GM12872 (cell line): ENCODE measurements at regions not wholly inside any gene's neighbourhood (a gene's known extent, or its start where the extent isn't known, plus 50 kb on each side); places are given as distances from the start of the nearest gene placed in this dataset.

Experiments
- TF ChIP-seq, protein P1 (sequence below): IDR thresholded peaks from 3 replicates; pipeline ENCODE4 v1.5.1; 2011; ENCODE audit warnings: low read depth, mild to moderate bottlenecking, low read length, moderate library complexity; ENCODE audit not compliant: insufficient read depth

DNA sequence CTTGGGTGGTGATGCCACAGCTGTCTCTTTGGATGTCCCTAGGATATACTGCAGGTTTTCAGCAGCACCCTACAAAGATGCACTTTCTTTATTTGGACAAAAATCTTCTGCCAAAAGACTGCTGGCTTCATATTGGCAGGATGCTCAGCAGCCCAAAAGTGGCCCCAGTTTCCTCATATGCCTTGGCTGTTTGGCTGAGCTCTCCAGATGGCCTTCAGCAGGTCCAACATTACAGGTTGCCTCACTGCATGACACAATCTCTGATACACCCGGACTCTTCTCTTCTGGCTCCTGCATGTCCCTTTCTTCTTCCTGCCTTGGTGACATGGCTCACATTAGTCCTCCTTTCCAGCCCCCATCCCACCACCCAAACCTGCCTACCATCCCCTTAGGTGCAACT lies 323.7 kb upstream of the CDH4 start:
- TF ChIP-seq, protein P1, sequence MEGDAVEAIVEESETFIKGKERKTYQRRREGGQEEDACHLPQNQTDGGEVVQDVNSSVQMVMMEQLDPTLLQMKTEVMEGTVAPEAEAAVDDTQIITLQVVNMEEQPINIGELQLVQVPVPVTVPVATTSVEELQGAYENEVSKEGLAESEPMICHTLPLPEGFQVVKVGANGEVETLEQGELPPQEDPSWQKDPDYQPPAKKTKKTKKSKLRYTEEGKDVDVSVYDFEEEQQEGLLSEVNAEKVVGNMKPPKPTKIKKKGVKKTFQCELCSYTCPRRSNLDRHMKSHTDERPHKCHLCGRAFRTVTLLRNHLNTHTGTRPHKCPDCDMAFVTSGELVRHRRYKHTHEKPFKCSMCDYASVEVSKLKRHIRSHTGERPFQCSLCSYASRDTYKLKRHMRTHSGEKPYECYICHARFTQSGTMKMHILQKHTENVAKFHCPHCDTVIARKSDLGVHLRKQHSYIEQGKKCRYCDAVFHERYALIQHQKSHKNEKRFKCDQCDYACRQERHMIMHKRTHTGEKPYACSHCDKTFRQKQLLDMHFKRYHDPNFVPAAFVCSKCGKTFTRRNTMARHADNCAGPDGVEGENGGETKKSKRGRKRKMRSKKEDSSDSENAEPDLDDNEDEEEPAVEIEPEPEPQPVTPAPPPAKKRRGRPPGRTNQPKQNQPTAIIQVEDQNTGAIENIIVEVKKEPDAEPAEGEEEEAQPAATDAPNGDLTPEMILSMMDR = no peak

DNA sequence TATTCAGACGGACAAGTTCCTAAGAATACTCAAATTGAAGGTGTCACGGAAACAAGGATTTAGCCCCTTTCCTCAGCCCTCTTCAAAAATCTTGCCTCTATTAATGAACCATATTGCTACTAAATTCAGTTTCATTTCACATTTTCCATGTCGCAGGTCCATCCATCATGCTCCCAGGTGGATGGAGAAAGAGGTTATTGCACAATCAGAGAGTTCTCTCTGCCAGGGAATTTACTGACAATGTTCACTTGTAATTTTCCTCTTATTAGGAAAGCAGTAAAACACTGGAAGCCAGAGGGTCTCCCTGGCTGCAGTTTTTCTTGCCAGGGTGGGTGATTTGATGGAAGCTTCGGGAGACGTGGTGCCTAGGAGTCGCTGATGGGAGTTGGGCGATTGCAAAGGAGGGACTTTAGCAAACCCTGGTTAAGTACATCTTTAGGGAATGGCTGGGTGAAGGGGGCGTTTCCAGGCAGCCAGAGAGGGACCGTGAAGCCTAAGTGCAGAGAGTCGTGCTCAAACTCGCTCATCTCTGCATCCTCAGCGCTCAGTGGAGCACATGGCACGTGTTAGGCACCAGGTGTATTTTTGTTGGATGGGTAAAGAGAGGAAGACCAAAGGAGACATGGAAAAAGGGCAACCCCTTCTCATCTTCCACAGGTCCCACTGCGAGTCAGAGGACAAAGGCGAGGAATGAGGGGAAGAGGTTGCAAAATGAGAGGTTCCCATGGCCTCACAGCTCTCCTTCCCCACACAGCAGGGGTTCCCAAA lies 321.9 kb upstream of the CDH4 start:
- TF ChIP-seq, protein P1 = no peak

GRCh38 chr20:60931696-60932095 lies 320.4 kb upstream of the CDH4 start:
- TF ChIP-seq, protein P1 = no peak

- TF ChIP-seq, protein P1 = no peak
Observed at GRCh38 chr20:60934724-60935123, 317.3 kb upstream of the CDH4 start.

DNA sequence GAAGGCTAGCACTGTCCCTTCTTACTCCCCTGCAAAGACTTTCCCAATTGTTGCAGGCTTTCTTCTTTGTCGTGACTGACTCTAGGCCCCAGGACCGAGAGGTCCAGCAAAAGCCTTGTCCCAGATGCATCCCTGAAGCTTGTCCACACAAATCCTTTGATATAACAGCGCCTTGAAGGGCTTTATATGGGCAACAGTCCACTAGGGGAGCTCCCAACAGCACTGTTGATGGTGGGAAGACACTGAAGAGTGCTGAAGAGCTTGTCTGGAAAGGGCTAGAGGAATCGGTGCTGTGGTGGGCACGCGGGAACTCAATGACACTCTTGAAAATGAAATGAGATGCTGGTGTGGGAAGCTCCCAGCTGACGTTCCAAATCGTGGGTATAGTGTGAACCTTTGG lies 316.1 kb upstream of the CDH4 start:
- TF ChIP-seq, protein P1 = no peak

DNA sequence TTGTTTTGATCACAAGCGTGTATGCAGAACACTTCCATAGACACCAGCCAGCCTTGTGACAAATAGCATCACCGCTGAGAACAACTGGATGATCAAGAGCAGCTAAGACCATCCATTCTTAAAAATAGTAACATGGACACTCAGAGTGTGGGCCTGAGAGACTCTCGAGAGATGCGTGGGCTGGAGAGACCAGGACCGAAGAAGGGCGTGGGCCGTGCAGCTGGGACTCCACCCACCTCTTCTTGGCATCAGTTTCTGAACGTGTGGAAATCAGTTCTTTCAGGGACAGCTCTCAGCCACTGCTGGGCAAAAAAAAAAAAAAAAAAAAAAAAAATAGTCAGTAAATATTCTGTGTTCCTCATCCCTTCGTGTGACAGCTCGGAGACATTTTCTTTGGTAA lies 314.5 kb upstream of the CDH4 start:
- TF ChIP-seq, protein P1 = no peak

DNA sequence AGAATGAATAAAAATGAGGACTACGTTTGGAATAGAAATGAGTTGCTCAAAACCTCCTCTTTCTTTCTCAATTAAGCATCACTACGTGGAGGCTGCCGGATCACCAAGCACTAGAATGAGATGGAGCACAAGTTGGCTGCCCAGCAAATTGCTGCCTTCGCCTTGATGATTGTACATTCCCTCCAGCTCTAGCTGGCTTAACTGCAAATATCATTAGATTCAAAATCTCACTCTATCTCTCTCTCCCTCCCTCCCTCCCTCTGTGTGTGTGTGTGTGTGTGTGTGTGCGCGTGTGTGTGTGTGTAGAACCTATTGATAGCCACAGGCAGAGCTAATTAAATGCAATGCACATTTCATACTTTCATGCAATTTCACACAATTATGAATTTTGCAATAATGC lies 310.7 kb upstream of the CDH4 start:
- TF ChIP-seq, protein P1 = no peak

DNA sequence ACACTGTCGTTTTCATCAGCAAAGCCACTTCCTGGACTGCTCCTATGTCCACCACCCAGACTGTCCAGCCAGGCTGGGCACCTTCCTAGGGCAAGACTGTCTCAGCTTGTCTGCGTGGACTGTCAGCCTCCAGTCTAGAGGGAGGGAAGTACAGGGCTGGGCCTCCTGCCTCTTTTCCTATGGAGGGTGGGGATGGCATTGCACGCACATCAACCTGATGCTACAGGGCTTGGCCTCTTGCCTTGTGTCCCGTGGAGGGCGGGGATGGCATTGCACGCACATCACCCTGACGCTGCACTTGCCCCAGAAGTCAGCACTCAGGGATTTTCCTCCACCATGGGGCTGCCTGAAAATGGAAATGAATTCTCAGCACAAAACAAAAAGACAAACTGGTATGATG lies 304.2 kb upstream of the CDH4 start:
- TF ChIP-seq, protein P1 = no peak
